Stimulated activated CD8-positive, alpha-beta memory T cell treated with anti-CD3 and anti-CD28 coated beads, Interleukin-15, amount 100 ng/mL, for 24 hours (primary cell): ENCODE measurements at regions not wholly inside any gene's neighbourhood (a gene's known extent, or its start where the extent isn't known, plus 50 kb on each side); places are given as distances from the start of the nearest gene placed in this dataset.
"Not testable (repeated sequence)": the region's sequence is repeated elsewhere in the genome, so short reads cannot be mapped to it uniquely, and the experiment has no call there.

Source experiments
- DNase-seq: peaks from one replicate; pipeline ENCODE4 v3.0.0-alpha.2; 2020; ENCODE audit warnings: low read depth

GRCh38 chr9:113705306-113705927 lies 170.7 kb upstream of the ZNF618 start:
- DNase-seq = no peak

GRCh38 chr9:113705928-113706519 lies 170.1 kb upstream of the ZNF618 start:
- no peak for DNase-seq

- no peak for DNase-seq
Observed at GRCh38 chr9:113707953-113708695, 168.0 kb upstream of the ZNF618 start.

- DNase-seq = no peak
Observed at GRCh38 chr9:113708821-113709713, 167.0 kb upstream of the ZNF618 start.

- no peak for DNase-seq
Observed at GRCh38 chr9:113709721-113710120, 166.4 kb upstream of the ZNF618 start.

- no peak for DNase-seq
Observed at GRCh38 chr9:113711251-113711650, 164.9 kb upstream of the ZNF618 start.

GRCh38 chr9:113712053-113712452 lies 164.1 kb upstream of the ZNF618 start:
- no peak for DNase-seq

GRCh38 chr9:113715086-113715485 lies 161.0 kb upstream of the ZNF618 start:
- DNase-seq = no peak

GRCh38 chr9:113719919-113720318 lies 156.2 kb upstream of the ZNF618 start:
- DNase-seq = no peak

GRCh38 chr9:113720495-113720894 lies 155.6 kb upstream of the ZNF618 start:
- no peak for DNase-seq

- no peak for DNase-seq
Observed at GRCh38 chr9:113721856-113722255, 154.3 kb upstream of the ZNF618 start.

GRCh38 chr9:113724202-113724601 lies 151.9 kb upstream of the ZNF618 start:
- DNase-seq = no peak

- DNase-seq = no peak
Observed at GRCh38 chr9:113728989-113729388, 147.1 kb upstream of the ZNF618 start.

- no peak for DNase-seq
Observed at GRCh38 chr9:113734826-113735225, 141.3 kb upstream of the ZNF618 start.

GRCh38 chr9:113737517-113738271 lies 138.4 kb upstream of the ZNF618 start:
- DNase-seq = no peak

- no peak for DNase-seq
Observed at GRCh38 chr9:113738496-113738892, 137.6 kb upstream of the ZNF618 start.

GRCh38 chr9:113738893-113739604 lies 137.1 kb upstream of the ZNF618 start:
- DNase-seq = no peak

GRCh38 chr9:113739605-113740507 lies 136.3 kb upstream of the ZNF618 start:
- DNase-seq = not testable (repeated sequence)

GRCh38 chr9:113740508-113741500 lies 135.3 kb upstream of the ZNF618 start:
- not testable (repeated sequence) for DNase-seq
